WERI-Rb-1 (cell line): ENCODE measurements at regions not wholly inside any gene's neighbourhood (a gene's known extent, or its start where the extent isn't known, plus 50 kb on each side); places are given as distances from the start of the nearest gene placed in this dataset.

ENCODE experiments used
- DNase-seq: peaks from one replicate; pipeline ENCODE4 v3.0.0-alpha.2; 2020
- H3K27ac ChIP-seq: fragments of 250-450 bp; sonication (Bioruptor Pico); 2 replicates; pipeline ENCODE4 v1.5.1; 2020; ENCODE audit warnings: mild to moderate bottlenecking, moderate library complexity
- H3K27me3 ChIP-seq: fragments of 250-450 bp; sonication (Bioruptor Pico); 2 replicates; pipeline ENCODE4 v1.5.1; 2021; ENCODE audit warnings: mild to moderate bottlenecking, low read depth, moderate library complexity; ENCODE audit not compliant: insufficient read depth, severe bottlenecking
- H3K36me3 ChIP-seq: fragments of 250-450 bp; sonication (Bioruptor Pico); 2 replicates; pipeline ENCODE4 v1.5.1; 2020; ENCODE audit warnings: mild to moderate bottlenecking, moderate library complexity
- H3K4me3 ChIP-seq: 2 replicates; pipeline ENCODE4 v1.5.1; 2011; ENCODE audit warnings: low read depth, mild to moderate bottlenecking, control low read depth, low read length
- H3K9me3 ChIP-seq: fragments of 250-450 bp; sonication (Bioruptor Pico); 2 replicates; pipeline ENCODE4 v1.5.1; 2021; ENCODE audit warnings: mild to moderate bottlenecking, moderate library complexity; ENCODE audit not compliant: severe bottlenecking
- CTCF ChIP-seq: IDR thresholded peaks from 2 replicates; pipeline ENCODE4 v1.5.1; 2011; ENCODE audit warnings: low read depth, mild to moderate bottlenecking, control low read depth, inconsistent platforms, low read length

GRCh38 chr3:28033059-28033784 is 208.2 kb upstream of the CMC1 start:
- Histone ChIP-seq H3K9me3 (no peaks in the 10 kb centered on the region), H3K36me3 (no peaks in the 10 kb centered on the region), H3K4me3 (no peak overlapping the region), H3K27me3 (no peaks in the 10 kb centered on the region), H3K27ac (no peak overlapping the region)
- TF ChIP-seq CTCF: no peak
- DNase-seq: no peak

- no peak overlapping the region for H3K4me3 ChIP-seq
- no peaks in the 10 kb centered on the region for H3K36me3 ChIP-seq
- no peaks in the 10 kb centered on the region for H3K9me3 ChIP-seq
- no peak for DNase-seq
- no peaks in the 10 kb centered on the region for H3K27me3 ChIP-seq
- no peak for TF ChIP-seq CTCF
- H3K27ac ChIP-seq: no peak overlapping the region
Observed at GRCh38 chr3:28036599-28037575, 204.5 kb upstream of the CMC1 start.

- Histone ChIP-seq H3K4me3 (no peak overlapping the region), H3K9me3 (no peaks in the 10 kb centered on the region), H3K27me3 (no peaks in the 10 kb centered on the region), H3K36me3 (no peaks in the 10 kb centered on the region), H3K27ac (no peak overlapping the region)
- TF ChIP-seq CTCF: no peak
- no peak for DNase-seq
Observed at GRCh38 chr3:28039234-28039633, 202.2 kb upstream of the CMC1 start.

- Histone ChIP-seq H3K27me3 (no peaks in the 10 kb centered on the region), H3K4me3 (no peak overlapping the region), H3K27ac (no peak overlapping the region), H3K36me3 (no peaks in the 10 kb centered on the region), H3K9me3 (no peaks in the 10 kb centered on the region)
- no peak for DNase-seq
- TF ChIP-seq CTCF: no peak
Observed at GRCh38 chr3:28039829-28040228, 201.6 kb upstream of the CMC1 start.

- no peak overlapping the region for H3K27ac ChIP-seq
- H3K27me3 ChIP-seq: no peaks in the 10 kb centered on the region
- no peak for DNase-seq
- no peaks in the 10 kb centered on the region for H3K9me3 ChIP-seq
- H3K4me3 ChIP-seq: no peak overlapping the region
- no peak for TF ChIP-seq CTCF
- no peaks in the 10 kb centered on the region for H3K36me3 ChIP-seq
Observed at GRCh38 chr3:28042095-28042635, 199.3 kb upstream of the CMC1 start.
